ENCODE measurements at regions not wholly inside any gene's neighbourhood (a gene's known extent, or its start where the extent isn't known, plus 50 kb on each side); places are given as distances from the start of the nearest gene placed in this dataset.

DNA sequence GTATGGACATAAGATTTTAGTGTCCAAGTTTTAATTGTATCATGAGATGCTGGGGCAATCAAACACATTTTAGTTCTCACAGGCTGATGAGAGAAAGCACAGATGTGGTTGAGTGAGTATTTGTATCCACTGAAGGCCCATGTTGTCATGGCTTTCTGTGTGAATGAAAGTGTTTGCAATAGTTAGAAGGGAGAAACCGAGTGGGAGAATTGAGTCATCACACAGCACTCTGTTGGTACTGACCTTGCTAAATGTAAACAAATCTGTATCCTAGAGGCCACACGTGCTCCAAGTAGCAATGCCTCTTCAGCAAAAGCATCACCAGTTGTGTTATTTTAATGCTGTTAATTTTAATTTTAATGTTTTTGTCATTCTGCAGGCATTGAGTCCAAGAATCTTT is 121.2 kb downstream of the EMX2 start:
- WGBS (ENCODE audit: low lambda C conversion rate) = 18% methylated on average over 2 of the region's 2 CpGs
- Histone ChIP-seq H4K20me1 (ENCODE audit: insufficient read depth) (no peaks in the 10 kb centered on the region), H3F3A (replicated peaks; ENCODE audit: insufficient read depth) (no peaks in the 10 kb centered on the region), H3K9me2 (no peaks in the 10 kb centered on the region), H3K9ac (no peak overlapping the region), H3K79me2 (ENCODE audit: insufficient read depth) (no peaks in the 10 kb centered on the region), H2AFZ (ENCODE audit: low read depth) (no peak overlapping the region), H3K4me3 (ENCODE audit: low read depth in 2 of 2, low read length in 1 of 2) (no peak overlapping the region), H3K9me3 (no peaks in the 10 kb centered on the region), H3K27me3 (ENCODE audit: insufficient read depth) (no peaks in the 10 kb centered on the region), H3K4me2 (no peak overlapping the region), H3K27ac (ENCODE audit: low read depth in 2 of 2, low read length in 1 of 2) (no peak overlapping the region), H3K4me1 (ENCODE audit: control insufficient read depth in 1 of 2, insufficient read depth in 2 of 2, low read depth in 1 of 2, low read length in 1 of 2) (no peaks in the 10 kb centered on the region), H3K36me3 (replicated peaks in 1 of 2; ENCODE audit: control insufficient read depth in 1 of 2, insufficient read depth in 2 of 2, low read length in 1 of 2) (no peaks in the 10 kb centered on the region)
- DNase-seq = no peak
- POLR2A ChIA-PET = no interaction called here
- TF ChIP-seq, protein P1, sequence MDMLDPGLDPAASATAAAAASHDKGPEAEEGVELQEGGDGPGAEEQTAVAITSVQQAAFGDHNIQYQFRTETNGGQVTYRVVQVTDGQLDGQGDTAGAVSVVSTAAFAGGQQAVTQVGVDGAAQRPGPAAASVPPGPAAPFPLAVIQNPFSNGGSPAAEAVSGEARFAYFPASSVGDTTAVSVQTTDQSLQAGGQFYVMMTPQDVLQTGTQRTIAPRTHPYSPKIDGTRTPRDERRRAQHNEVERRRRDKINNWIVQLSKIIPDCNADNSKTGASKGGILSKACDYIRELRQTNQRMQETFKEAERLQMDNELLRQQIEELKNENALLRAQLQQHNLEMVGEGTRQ (IDR thresholded peaks at IDR 0.05; ENCODE audit: borderline replicate concordance, low read depth, low read length) = no peak
- TF ChIP-seq, protein P2, sequence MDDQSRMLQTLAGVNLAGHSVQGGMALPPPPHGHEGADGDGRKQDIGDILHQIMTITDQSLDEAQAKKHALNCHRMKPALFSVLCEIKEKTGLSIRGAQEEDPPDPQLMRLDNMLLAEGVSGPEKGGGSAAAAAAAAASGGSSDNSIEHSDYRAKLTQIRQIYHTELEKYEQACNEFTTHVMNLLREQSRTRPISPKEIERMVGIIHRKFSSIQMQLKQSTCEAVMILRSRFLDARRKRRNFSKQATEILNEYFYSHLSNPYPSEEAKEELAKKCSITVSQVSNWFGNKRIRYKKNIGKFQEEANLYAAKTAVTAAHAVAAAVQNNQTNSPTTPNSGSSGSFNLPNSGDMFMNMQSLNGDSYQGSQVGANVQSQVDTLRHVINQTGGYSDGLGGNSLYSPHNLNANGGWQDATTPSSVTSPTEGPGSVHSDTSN (IDR thresholded peaks at IDR 0.05) = no peak
- no peak for TF ChIP-seq RAD21 (IDR thresholded peaks at IDR 0.05; ENCODE audit: low read length)
- TF ChIP-seq RXRA (IDR thresholded peaks at IDR 0.05; ENCODE audit: borderline replicate concordance, low read depth) = no peak
- CTCF ChIA-PET = interaction anchor here (1.0 to 1.4 kb wide), 2 partner anchors 78 to 212 kb away, joined by 3 to 4 read pairs; no protein-coding TSS in a partner anchor

DNA sequence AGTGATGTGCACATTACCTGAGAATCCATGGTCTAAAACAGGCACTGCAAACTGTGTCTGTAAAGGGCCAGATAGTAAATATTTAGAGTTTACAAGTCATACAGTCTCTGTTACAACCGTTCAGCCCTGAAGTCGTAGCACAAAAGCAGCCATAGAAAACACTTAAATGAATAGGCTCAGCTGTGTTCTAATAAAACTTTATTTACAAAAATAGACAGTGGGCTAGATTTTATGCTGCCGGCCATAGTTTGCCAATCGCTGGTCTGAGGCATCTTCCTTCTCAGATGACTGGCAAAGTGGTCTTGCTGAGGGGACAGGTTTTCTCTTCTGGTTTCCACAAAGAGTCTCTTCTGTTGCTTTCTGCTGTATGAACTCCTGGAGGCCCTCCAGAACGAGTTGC is 121.7 kb downstream of the EMX2 start:
- H4K20me1 ChIP-seq (ENCODE audit: insufficient read depth) = no peaks in the 10 kb centered on the region
- no peak overlapping the region for H3K4me2 ChIP-seq
- TF ChIP-seq FOXJ3 (CRISPR knock-in tag; IDR thresholded peaks at IDR 0.05) (no peak), SMC3 (IDR thresholded peaks at IDR 0.05; ENCODE audit: low read depth, low read length) (no peak), JUND (IDR thresholded peaks at IDR 0.05) (no peak), POLR2AphosphoS5 (IDR thresholded peaks at IDR 0.05; ENCODE audit: low read depth, low read length) (no peak), EZH2phosphoT487 (IDR thresholded peaks at IDR 0.05; ENCODE audit: borderline replicate concordance, low read depth) (no peak), RFX5 (IDR thresholded peaks at IDR 0.05; ENCODE audit: low read length) (no peak), YY1 (IDR thresholded peaks at IDR 0.05; ENCODE audit: low read depth) (no peak), GATA2 (CRISPR knock-in tag; IDR thresholded peaks at IDR 0.05) (no peak), ELF1 (IDR thresholded peaks at IDR 0.05) (no peak)
- TF ChIP-seq, protein P3, sequence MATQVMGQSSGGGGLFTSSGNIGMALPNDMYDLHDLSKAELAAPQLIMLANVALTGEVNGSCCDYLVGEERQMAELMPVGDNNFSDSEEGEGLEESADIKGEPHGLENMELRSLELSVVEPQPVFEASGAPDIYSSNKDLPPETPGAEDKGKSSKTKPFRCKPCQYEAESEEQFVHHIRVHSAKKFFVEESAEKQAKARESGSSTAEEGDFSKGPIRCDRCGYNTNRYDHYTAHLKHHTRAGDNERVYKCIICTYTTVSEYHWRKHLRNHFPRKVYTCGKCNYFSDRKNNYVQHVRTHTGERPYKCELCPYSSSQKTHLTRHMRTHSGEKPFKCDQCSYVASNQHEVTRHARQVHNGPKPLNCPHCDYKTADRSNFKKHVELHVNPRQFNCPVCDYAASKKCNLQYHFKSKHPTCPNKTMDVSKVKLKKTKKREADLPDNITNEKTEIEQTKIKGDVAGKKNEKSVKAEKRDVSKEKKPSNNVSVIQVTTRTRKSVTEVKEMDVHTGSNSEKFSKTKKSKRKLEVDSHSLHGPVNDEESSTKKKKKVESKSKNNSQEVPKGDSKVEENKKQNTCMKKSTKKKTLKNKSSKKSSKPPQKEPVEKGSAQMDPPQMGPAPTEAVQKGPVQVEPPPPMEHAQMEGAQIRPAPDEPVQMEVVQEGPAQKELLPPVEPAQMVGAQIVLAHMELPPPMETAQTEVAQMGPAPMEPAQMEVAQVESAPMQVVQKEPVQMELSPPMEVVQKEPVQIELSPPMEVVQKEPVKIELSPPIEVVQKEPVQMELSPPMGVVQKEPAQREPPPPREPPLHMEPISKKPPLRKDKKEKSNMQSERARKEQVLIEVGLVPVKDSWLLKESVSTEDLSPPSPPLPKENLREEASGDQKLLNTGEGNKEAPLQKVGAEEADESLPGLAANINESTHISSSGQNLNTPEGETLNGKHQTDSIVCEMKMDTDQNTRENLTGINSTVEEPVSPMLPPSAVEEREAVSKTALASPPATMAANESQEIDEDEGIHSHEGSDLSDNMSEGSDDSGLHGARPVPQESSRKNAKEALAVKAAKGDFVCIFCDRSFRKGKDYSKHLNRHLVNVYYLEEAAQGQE (IDR thresholded peaks at IDR 0.05; ENCODE audit: low read depth, low read length) = no peak
- TF ChIP-seq, protein P4, sequence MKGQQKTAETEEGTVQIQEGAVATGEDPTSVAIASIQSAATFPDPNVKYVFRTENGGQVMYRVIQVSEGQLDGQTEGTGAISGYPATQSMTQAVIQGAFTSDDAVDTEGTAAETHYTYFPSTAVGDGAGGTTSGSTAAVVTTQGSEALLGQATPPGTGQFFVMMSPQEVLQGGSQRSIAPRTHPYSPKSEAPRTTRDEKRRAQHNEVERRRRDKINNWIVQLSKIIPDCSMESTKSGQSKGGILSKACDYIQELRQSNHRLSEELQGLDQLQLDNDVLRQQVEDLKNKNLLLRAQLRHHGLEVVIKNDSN (IDR thresholded peaks at IDR 0.05; ENCODE audit: borderline replicate concordance, low read depth) = no peak
- no peaks in the 10 kb centered on the region for H3K9me3 ChIP-seq
- ChIA-PET POLR2A (no interaction called here), CTCF (interaction anchor here (1.4 to 1.6 kb wide), 2 partner anchors 11 to 77 kb away, joined by 3 read pairs; no protein-coding TSS in a partner anchor)
- WGBS (ENCODE audit: low lambda C conversion rate) = 46% methylated on average over 5 of the region's 5 CpGs
- no peak for DNase-seq
- H3K4me1 ChIP-seq (ENCODE audit: control insufficient read depth in 1 of 2, insufficient read depth in 2 of 2, low read depth in 1 of 2, low read length in 1 of 2) = no peaks in the 10 kb centered on the region
- no peak overlapping the region for H3K27ac ChIP-seq (ENCODE audit: low read depth in 2 of 2, low read length in 1 of 2)
- no peaks in the 10 kb centered on the region for H3K9me2 ChIP-seq
- no peak overlapping the region for H3K9ac ChIP-seq
- no peaks in the 10 kb centered on the region for H3K27me3 ChIP-seq (ENCODE audit: insufficient read depth)
- H3K4me3 ChIP-seq (ENCODE audit: low read depth in 2 of 2, low read length in 1 of 2) = no peak overlapping the region
- H2AFZ ChIP-seq (ENCODE audit: low read depth) = no peak overlapping the region
- no peaks in the 10 kb centered on the region for H3K79me2 ChIP-seq (ENCODE audit: insufficient read depth)
- H3K36me3 ChIP-seq (replicated peaks in 1 of 2; ENCODE audit: control insufficient read depth in 1 of 2, insufficient read depth in 2 of 2, low read length in 1 of 2) = no peaks in the 10 kb centered on the region
- no peaks in the 10 kb centered on the region for H3F3A ChIP-seq (replicated peaks; ENCODE audit: insufficient read depth)

Data from SK-N-SH (cell line).